ENCODE measurements at regions not wholly inside any gene's neighbourhood (a gene's known extent, or its start where the extent isn't known, plus 50 kb on each side); places are given as distances from the start of the nearest gene placed in this dataset.

DNA sequence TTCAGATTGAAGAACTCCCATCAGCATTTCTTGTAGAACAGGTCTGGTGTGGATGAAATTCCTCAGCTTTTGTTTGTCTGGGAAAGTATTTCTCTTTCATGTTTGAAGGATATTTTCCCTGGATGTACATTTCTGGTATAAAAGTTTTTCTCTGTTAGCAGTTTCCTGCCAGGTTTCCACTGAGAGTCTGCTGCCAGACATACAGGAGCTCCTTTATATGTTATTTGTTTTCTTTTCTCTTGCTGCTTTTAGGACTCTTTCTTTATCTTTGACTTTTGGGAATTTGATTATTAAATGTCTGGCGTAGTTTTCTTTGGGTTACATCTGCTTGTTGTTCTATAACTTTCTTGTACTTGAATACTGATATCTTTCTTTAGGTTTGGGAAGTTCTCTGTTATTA is 486.5 kb downstream of the ARAP2 start:
- Histone ChIP-seq H3K4me3 (ENCODE audit: low read length, poor library complexity, severe bottlenecking) (no peak overlapping the region), H3F3A (ENCODE audit: low read depth) (no peaks in the 10 kb centered on the region), H3K79me2 (ENCODE audit: insufficient read depth, low read length) (no peaks in the 10 kb centered on the region), H3K4me1 (ENCODE audit: insufficient read depth, low read length, poor library complexity, severe bottlenecking) (no peaks in the 10 kb centered on the region), H4K20me1 (ENCODE audit: insufficient read depth, low read length, poor library complexity, severe bottlenecking) (no peaks in the 10 kb centered on the region), H3K27me3 (ENCODE audit: insufficient read depth, low read length, poor library complexity, severe bottlenecking) (no peaks in the 10 kb centered on the region), H3K9me3 (ENCODE audit: insufficient read depth, low read depth, low read length) (no peaks in the 10 kb centered on the region), H3K36me3 (ENCODE audit: insufficient read depth, low read length) (no peaks in the 10 kb centered on the region), H3K9ac (ENCODE audit: low read depth, low read length, poor library complexity, severe bottlenecking) (no peak overlapping the region), H3K4me2 (ENCODE audit: low read depth, low read length, poor library complexity, severe bottlenecking) (no peak overlapping the region), H3K9me2 (replicated peaks; ENCODE audit: low read depth, low read length) (no peaks in the 10 kb centered on the region), H2AFZ (ENCODE audit: low read length) (no peak overlapping the region)
- TF ChIP-seq, protein P1, sequence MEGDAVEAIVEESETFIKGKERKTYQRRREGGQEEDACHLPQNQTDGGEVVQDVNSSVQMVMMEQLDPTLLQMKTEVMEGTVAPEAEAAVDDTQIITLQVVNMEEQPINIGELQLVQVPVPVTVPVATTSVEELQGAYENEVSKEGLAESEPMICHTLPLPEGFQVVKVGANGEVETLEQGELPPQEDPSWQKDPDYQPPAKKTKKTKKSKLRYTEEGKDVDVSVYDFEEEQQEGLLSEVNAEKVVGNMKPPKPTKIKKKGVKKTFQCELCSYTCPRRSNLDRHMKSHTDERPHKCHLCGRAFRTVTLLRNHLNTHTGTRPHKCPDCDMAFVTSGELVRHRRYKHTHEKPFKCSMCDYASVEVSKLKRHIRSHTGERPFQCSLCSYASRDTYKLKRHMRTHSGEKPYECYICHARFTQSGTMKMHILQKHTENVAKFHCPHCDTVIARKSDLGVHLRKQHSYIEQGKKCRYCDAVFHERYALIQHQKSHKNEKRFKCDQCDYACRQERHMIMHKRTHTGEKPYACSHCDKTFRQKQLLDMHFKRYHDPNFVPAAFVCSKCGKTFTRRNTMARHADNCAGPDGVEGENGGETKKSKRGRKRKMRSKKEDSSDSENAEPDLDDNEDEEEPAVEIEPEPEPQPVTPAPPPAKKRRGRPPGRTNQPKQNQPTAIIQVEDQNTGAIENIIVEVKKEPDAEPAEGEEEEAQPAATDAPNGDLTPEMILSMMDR (conservative IDR thresholded peaks at IDR 0.05; ENCODE audit: low read length) = no peak
- no peak for TF ChIP-seq EZH2phosphoT487 (IDR thresholded peaks at IDR 0.05; ENCODE audit: borderline replicate concordance)

DNA sequence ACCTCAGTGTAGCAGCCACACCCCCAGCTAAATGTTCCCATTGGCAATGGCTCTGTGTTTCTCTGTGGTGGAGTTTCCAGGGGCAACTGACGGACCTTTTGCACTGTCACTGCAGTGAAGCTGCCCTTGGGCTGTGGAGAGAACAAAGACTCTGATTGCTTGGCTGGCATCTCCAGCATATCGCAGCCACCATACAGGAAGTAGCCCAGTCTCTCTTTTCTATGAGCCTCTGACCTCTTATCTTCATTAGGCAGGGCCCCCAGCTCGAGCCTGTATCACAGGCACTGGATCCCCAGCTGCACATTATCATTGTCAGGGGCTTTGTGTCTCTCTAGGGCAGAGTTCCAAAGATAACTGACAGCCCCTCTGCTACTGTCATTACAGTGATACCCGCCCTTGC is 483.5 kb downstream of the ARAP2 start:
- Histone ChIP-seq H3K79me2 (ENCODE audit: insufficient read depth, low read length) (no peaks in the 10 kb centered on the region), H3K27me3 (ENCODE audit: insufficient read depth, low read length, poor library complexity, severe bottlenecking) (no peaks in the 10 kb centered on the region), H3K9me3 (ENCODE audit: insufficient read depth, low read depth, low read length) (no peaks in the 10 kb centered on the region), H3F3A (ENCODE audit: low read depth) (no peaks in the 10 kb centered on the region), H2AFZ (ENCODE audit: low read length) (no peak overlapping the region), H4K20me1 (ENCODE audit: insufficient read depth, low read length, poor library complexity, severe bottlenecking) (no peaks in the 10 kb centered on the region), H3K9me2 (replicated peaks; ENCODE audit: low read depth, low read length) (no peaks in the 10 kb centered on the region), H3K36me3 (ENCODE audit: insufficient read depth, low read length) (no peaks in the 10 kb centered on the region), H3K4me1 (ENCODE audit: insufficient read depth, low read length, poor library complexity, severe bottlenecking) (no peaks in the 10 kb centered on the region), H3K4me3 (ENCODE audit: low read length, poor library complexity, severe bottlenecking) (no peak overlapping the region), H3K9ac (ENCODE audit: low read depth, low read length, poor library complexity, severe bottlenecking) (no peak overlapping the region), H3K4me2 (ENCODE audit: low read depth, low read length, poor library complexity, severe bottlenecking) (no peak overlapping the region)
- TF ChIP-seq, protein P1 (conservative IDR thresholded peaks at IDR 0.05; ENCODE audit: low read length) = no peak
- no peak for TF ChIP-seq EZH2phosphoT487 (IDR thresholded peaks at IDR 0.05; ENCODE audit: borderline replicate concordance)

DNA sequence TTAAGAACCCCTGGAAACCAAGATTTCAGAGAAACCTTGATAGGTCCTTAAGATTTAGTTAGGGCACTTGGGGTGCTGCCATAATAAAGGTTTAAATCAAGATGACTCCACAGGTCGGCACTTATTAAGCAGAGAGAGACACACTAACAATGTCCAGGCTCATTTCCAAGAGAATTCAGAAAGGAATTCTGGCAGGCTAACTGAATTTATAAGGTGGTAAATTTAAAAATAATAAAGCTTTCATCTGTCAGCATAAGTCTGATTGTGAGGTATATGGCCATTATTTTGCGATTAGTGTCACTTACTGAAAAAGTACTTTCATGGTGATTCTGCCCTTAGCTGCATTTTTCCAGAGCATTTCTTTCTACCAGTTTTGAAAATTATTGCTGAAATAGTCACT is 472.7 kb downstream of the ARAP2 start:
- Histone ChIP-seq H3K9ac (ENCODE audit: low read depth, low read length, poor library complexity, severe bottlenecking) (no peak overlapping the region), H3K4me3 (ENCODE audit: low read length, poor library complexity, severe bottlenecking) (no peak overlapping the region), H3K36me3 (ENCODE audit: insufficient read depth, low read length) (no peaks in the 10 kb centered on the region), H4K20me1 (ENCODE audit: insufficient read depth, low read length, poor library complexity, severe bottlenecking) (no peaks in the 10 kb centered on the region), H3F3A (ENCODE audit: low read depth) (no peaks in the 10 kb centered on the region), H3K27me3 (ENCODE audit: insufficient read depth, low read length, poor library complexity, severe bottlenecking) (no peaks in the 10 kb centered on the region), H3K4me2 (ENCODE audit: low read depth, low read length, poor library complexity, severe bottlenecking) (no peak overlapping the region), H3K9me3 (ENCODE audit: insufficient read depth, low read depth, low read length) (no peaks in the 10 kb centered on the region), H3K4me1 (ENCODE audit: insufficient read depth, low read length, poor library complexity, severe bottlenecking) (no peaks in the 10 kb centered on the region), H3K9me2 (replicated peaks; ENCODE audit: low read depth, low read length) (no peaks in the 10 kb centered on the region), H2AFZ (ENCODE audit: low read length) (no peak overlapping the region), H3K79me2 (ENCODE audit: insufficient read depth, low read length) (no peaks in the 10 kb centered on the region)
- TF ChIP-seq EZH2phosphoT487 (IDR thresholded peaks at IDR 0.05; ENCODE audit: borderline replicate concordance) = no peak
- TF ChIP-seq, protein P1 (conservative IDR thresholded peaks at IDR 0.05; ENCODE audit: low read length) = no peak

Measured in Loucy (cell line).